Activated naive CD8-positive, alpha-beta T cell (primary cell): ENCODE measurements at regions not wholly inside any gene's neighbourhood (a gene's known extent, or its start where the extent isn't known, plus 50 kb on each side); places are given as distances from the start of the nearest gene placed in this dataset.

Experiments
- H3K27ac Mint-ChIP-seq: one replicate; pipeline ENCODE4 v1.8.0; 2021; ENCODE audit warnings: mixed read lengths
- H3K27me3 Mint-ChIP-seq: one replicate; pipeline ENCODE4 v1.8.0; 2021; ENCODE audit warnings: mixed read lengths
- H3K36me3 Mint-ChIP-seq: one replicate; pipeline ENCODE4 v1.8.0; 2021; ENCODE audit warnings: mixed read lengths
- H3K4me1 Mint-ChIP-seq: one replicate; pipeline ENCODE4 v1.8.0; 2021; ENCODE audit warnings: low read depth, mixed read lengths
- H3K4me3 Mint-ChIP-seq: one replicate; pipeline ENCODE4 v1.8.0; 2021; ENCODE audit warnings: mild to moderate bottlenecking, mixed read lengths
- H3K9me3 Mint-ChIP-seq: one replicate; pipeline ENCODE4 v1.8.0; 2021; ENCODE audit warnings: low read depth, mixed read lengths

DNA sequence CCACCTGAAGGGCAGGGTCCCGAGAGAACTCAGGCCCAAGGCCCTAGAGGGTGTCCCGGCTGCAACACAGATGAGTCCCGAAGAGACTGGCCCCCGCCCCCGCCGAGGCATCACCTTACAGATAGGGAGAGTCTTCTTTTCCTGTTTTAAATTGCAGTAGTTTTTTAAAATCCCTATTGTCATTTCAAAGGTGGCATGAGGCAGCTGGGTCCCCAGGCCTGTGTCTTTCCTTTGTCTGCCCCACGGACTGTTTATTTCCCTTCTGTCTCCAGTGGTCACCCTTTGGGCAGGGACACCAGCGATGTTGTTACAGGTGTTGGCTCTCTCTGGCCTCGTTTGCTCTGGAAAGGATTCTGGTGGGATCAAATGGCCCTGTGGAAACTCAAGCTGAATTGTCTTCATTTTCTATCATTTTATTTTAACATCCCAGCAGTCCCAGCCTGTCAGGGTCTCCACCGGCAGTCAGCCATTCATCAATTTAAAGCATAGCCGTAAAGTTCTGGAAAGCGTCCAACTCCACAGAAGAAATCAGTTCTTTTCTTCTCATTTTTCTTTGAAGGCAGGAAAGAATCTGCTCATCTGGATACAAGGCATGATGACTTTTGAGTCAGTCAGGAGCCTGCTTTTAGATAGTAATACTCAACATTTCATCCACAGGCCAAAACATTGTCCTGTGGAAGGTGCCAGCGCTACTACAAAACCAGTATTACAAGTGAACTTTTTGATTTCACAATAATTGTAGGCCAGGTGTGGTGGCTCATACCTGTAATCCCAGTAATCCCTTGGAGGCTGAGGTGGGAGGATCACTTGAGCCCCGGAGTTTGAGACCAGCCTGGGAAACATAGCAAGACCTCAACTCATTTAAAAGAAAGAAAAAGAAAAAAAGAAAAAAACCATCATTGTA lies 96.2 kb downstream of the HES1 start:
- Mint-ChIP-seq H3K4me1 (no peaks in the 10 kb centered on the region), H3K9me3 (peaks cover 5% of the 10 kb centered on the region), H3K27me3 (peaks cover 8% of the 10 kb centered on the region), H3K36me3 (peaks cover 7% of the 10 kb centered on the region), H3K4me3 (no peak overlapping the region), H3K27ac (no peak overlapping the region)

DNA sequence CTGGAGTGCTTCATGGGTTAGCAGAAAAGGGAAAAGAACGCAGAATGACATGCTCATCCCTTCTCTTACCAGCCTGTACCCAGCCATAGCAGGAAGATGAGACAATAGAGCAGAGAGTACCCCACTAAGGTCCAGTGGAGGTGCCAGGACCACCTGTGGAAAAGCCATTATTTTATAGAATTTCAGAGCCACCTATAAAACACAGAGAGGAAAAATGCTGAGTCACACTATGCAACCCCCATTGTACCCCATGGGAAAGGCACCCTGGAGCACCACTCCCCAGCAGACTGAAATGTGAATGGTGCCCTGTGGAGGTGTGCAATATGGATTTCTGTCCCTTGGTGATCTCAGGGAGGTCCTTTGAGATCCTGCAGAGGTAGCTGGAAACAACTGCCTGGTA lies 97.2 kb downstream of the HES1 start:
- Mint-ChIP-seq H3K27ac (no peak overlapping the region), H3K4me1 (no peaks in the 10 kb centered on the region), H3K36me3 (peaks cover 7% of the 10 kb centered on the region), H3K9me3 (peaks cover 7% of the 10 kb centered on the region), H3K4me3 (no peak overlapping the region), H3K27me3 (peaks cover 5% of the 10 kb centered on the region)

- Mint-ChIP-seq H3K36me3 (peaks cover 7% of the 10 kb centered on the region), H3K4me3 (no peak overlapping the region), H3K9me3 (peaks cover 7% of the 10 kb centered on the region), H3K4me1 (no peaks in the 10 kb centered on the region), H3K27me3 (peaks cover 5% of the 10 kb centered on the region), H3K27ac (no peak overlapping the region)
Measured at GRCh38 chr3:194235160-194235559, 99.2 kb downstream of the HES1 start.

GRCh38 chr3:194237110-194237509 lies 101.2 kb downstream of the HES1 start:
- H3K4me3 Mint-ChIP-seq, result no peak overlapping the region
- peaks cover 7% of the 10 kb centered on the region for H3K36me3 Mint-ChIP-seq
- peaks cover 7% of the 10 kb centered on the region for H3K9me3 Mint-ChIP-seq
- H3K27me3 Mint-ChIP-seq, result peaks cover 3% of the 10 kb centered on the region
- no peaks in the 10 kb centered on the region for H3K4me1 Mint-ChIP-seq
- no peak overlapping the region for H3K27ac Mint-ChIP-seq

- no peaks in the 10 kb centered on the region for H3K27me3 Mint-ChIP-seq
- no peaks in the 10 kb centered on the region for H3K4me1 Mint-ChIP-seq
- H3K4me3 Mint-ChIP-seq, result no peak overlapping the region
- H3K36me3 Mint-ChIP-seq, result peaks cover 7% of the 10 kb centered on the region
- H3K9me3 Mint-ChIP-seq, result peaks cover 7% of the 10 kb centered on the region
- no peak overlapping the region for H3K27ac Mint-ChIP-seq
Measured at GRCh38 chr3:194240766-194241165, 104.8 kb downstream of the HES1 start.

DNA sequence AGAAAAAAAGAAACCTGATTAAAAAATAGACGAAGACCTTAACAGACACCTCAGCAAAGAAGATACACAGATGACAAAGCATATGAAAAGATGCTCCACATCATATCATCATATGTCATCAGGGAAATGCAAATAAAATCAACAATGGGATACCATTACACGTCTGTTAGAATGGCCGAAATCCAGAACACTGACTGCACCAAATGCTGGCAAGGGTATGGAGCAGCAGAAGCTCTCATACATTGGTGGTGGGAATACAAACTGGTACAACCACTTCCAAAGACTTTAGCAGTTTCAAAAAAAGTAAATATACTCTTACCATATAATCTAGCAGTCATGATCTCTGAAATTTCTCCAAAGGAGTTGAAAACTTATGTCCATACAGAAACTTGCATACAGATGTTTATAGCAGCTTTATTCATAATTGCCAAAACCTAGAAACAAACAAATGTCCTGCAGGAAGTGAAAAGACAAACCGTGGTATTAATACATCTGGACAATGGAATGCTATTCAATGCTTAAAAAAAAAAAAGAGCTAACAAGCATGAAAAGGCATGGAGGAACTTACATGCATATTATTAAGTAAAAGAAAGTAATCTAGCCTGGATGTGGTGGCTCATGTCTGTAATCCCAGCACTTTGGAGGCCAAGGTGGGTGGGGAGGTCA lies 107.4 kb downstream of the HES1 start:
- Mint-ChIP-seq H3K36me3 (no peaks in the 10 kb centered on the region), H3K27me3 (no peaks in the 10 kb centered on the region), H3K9me3 (no peaks in the 10 kb centered on the region), H3K4me3 (no peak overlapping the region), H3K4me1 (no peaks in the 10 kb centered on the region), H3K27ac (no peak overlapping the region)

- no peak overlapping the region for H3K27ac Mint-ChIP-seq
- H3K27me3 Mint-ChIP-seq, result no peaks in the 10 kb centered on the region
- no peaks in the 10 kb centered on the region for H3K36me3 Mint-ChIP-seq
- H3K9me3 Mint-ChIP-seq, result no peaks in the 10 kb centered on the region
- no peaks in the 10 kb centered on the region for H3K4me1 Mint-ChIP-seq
- H3K4me3 Mint-ChIP-seq, result no peak overlapping the region
Measured at GRCh38 chr3:194244167-194244566, 107.0 kb downstream of the CPN2 start.

GRCh38 chr3:194245474-194245873 lies 105.7 kb downstream of the CPN2 start:
- Mint-ChIP-seq H3K27me3 (no peaks in the 10 kb centered on the region), H3K4me1 (no peaks in the 10 kb centered on the region), H3K27ac (no peak overlapping the region), H3K9me3 (no peaks in the 10 kb centered on the region), H3K4me3 (no peak overlapping the region), H3K36me3 (no peaks in the 10 kb centered on the region)

DNA sequence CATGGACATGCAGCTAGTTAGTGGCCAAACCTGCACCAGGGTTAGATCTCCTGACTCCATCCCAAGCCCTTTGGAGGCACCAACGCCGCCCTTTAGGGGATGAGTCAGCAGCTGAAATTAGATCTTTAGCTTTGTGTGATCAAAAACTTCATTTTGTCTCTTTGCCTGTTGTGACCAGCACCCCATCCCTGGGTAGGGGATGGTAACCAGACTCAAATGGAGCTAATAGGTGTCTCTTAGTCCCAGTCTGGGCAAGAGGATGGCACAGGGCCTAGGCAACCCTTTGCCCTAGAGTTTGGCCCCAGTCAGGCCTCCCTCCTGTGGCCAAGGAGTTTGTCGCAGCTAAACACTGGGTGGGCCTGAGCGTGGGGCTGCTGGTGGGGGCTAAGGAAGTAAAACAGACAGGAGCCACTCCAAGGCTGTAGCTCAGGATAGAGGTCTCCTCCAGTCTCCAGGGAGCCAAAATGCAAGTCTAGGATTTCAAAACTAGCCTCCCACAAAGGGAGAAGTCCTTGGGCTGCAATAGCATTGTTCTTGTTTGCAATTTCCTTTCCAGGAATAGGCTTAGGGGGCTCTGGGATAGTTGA lies 105.1 kb downstream of the CPN2 start:
- Mint-ChIP-seq H3K4me1 (no peaks in the 10 kb centered on the region), H3K27me3 (no peaks in the 10 kb centered on the region), H3K4me3 (no peak overlapping the region), H3K36me3 (no peaks in the 10 kb centered on the region), H3K9me3 (no peaks in the 10 kb centered on the region), H3K27ac (no peak overlapping the region)

DNA sequence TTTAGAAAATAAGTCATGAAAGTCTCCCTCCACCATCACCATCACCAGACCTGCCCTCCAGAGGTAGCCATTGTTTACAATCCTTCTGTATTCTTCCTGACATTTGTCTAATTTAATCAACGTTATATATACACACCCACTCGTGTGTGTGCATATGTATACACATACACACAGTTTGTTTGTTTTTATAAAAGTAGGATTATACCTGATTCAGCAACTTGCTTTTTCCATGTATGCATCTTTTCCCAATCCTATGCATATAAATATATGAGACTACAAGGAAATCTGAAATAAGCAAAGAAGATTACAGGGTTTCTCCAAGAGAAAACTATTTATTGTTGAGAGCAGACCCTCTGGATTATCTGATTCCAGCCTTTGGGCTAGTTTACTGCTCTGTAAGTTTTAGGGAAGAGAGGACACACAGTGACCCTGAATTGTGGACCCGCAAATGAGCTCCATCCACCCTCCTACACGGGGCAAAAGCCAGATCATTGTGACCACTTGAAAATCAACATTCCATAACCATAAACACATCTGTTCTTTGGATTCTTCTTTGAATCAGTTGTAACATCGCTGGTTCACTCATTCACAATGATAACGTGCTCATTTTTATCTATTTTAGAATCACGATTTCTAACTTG lies 104.3 kb downstream of the CPN2 start:
- no peaks in the 10 kb centered on the region for H3K4me1 Mint-ChIP-seq
- no peaks in the 10 kb centered on the region for H3K27me3 Mint-ChIP-seq

DNA sequence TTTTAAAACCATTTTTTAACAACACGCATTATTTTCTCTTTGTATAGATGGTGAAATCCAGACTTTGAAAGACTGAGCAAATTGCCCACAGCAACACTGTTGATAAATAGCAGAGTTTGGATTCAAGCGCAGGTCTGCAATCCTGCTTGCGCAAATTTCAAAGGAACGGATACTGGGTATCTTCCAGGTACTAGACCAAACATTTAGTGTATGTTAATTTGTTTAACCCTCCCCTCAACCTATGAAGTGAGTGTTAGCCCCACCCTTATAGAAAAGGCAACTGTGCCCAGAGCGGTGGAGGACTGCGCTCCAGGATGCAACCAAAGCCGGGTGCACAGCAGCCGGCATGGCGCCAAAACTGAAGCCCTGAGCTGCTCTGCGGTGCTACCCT lies 103.8 kb downstream of the CPN2 start:
- Mint-ChIP-seq H3K27ac (no peak overlapping the region), H3K9me3 (no peaks in the 10 kb centered on the region), H3K4me3 (no peak overlapping the region), H3K36me3 (no peaks in the 10 kb centered on the region), H3K27me3 (no peaks in the 10 kb centered on the region), H3K4me1 (no peaks in the 10 kb centered on the region)

More for the DNA sequence above, 104.3 kb downstream of the CPN2 start:
- H3K27ac Mint-ChIP-seq, result no peak overlapping the region
- H3K4me3 Mint-ChIP-seq, result no peak overlapping the region
- no peaks in the 10 kb centered on the region for H3K36me3 Mint-ChIP-seq
- H3K9me3 Mint-ChIP-seq, result no peaks in the 10 kb centered on the region

GRCh38 chr3:194249323-194250097 lies 101.6 kb downstream of the CPN2 start:
- no peaks in the 10 kb centered on the region for H3K36me3 Mint-ChIP-seq
- no peaks in the 10 kb centered on the region for H3K27me3 Mint-ChIP-seq
- no peaks in the 10 kb centered on the region for H3K9me3 Mint-ChIP-seq
- peaks cover 5% of the 10 kb centered on the region for H3K4me1 Mint-ChIP-seq
- no peak overlapping the region for H3K4me3 Mint-ChIP-seq
- H3K27ac Mint-ChIP-seq, result no peak overlapping the region

DNA sequence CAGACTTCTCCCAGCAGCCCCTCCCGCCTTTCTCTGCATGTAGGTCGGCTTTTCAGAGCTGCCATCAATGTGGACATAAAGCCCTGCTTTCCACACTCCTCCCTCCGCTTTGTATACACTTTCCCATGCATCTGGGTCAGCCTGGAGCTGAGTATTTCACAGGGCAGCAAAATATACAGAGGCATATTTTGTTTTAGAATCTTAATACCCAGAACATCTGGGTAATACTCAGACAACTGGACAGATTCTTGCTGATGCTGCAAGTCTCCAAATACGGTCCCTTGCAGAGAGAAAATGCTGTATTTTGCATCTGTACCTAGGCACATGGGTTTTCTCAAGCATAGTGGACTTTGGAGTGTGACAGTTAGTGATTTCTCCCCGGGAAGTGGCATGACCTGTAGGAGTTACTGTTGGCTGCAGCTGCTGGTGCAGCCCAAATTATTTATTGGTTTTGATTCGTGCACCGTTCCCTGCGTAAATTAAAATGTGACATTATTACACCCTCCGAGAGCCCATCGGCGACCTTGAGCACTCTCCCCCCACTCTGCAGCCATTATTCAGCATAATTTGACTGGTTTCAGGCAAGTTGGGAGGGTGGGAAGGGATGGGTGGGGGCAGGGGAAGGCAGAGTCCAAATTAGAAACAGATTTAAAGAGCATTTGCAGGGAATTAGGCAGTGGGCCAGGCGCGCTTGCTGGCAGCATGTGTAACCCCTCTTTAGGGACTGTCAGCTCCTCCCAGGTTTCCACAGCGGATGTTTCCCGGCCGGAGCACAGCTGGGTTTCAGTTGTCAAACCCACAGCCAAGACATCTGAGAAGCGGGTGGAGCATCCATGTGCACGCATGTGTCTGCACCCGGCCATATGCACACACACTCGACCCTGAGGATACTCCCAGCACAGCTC lies 100.8 kb downstream of the CPN2 start:
- no peaks in the 10 kb centered on the region for H3K27me3 Mint-ChIP-seq
- H3K27ac Mint-ChIP-seq, result no peak overlapping the region
- peaks cover 8% of the 10 kb centered on the region for H3K4me1 Mint-ChIP-seq

GRCh38 chr3:194251007-194251406 lies 100.1 kb downstream of the CPN2 start:
- Mint-ChIP-seq H3K27ac (no peak overlapping the region), H3K36me3 (no peaks in the 10 kb centered on the region)

More for the DNA sequence above, 100.8 kb downstream of the CPN2 start:
- Mint-ChIP-seq H3K9me3 (no peaks in the 10 kb centered on the region), H3K4me3 (no peak overlapping the region), H3K36me3 (no peaks in the 10 kb centered on the region)

More at GRCh38 chr3:194251007-194251406, 100.1 kb downstream of the CPN2 start:
- Mint-ChIP-seq H3K9me3 (no peaks in the 10 kb centered on the region), H3K27me3 (no peaks in the 10 kb centered on the region), H3K4me3 (no peak overlapping the region), H3K4me1 (peaks cover 15% of the 10 kb centered on the region)
